Neural progenitor cell (in vitro differentiated cells): ENCODE measurements at regions not wholly inside any gene's neighbourhood (a gene's known extent, or its start where the extent isn't known, plus 50 kb on each side); places are given as distances from the start of the nearest gene placed in this dataset.

ENCODE experiments used
- CTCF ChIP-seq: fragments of 200-600 bp; sonication (generic); IDR thresholded peaks from 2 replicates; pipeline ENCODE4 v1.5.1; 2017; ENCODE audit warnings: antibody characterized with exemption, mild to moderate bottlenecking
- EZH2 ChIP-seq: fragments of 200-600 bp; sonication (generic); IDR thresholded peaks from 2 replicates; pipeline ENCODE4 v1.6.1; 2017; ENCODE audit warnings: antibody characterized with exemption, mild to moderate bottlenecking, moderate library complexity

- TF ChIP-seq CTCF (peak; percentile 15), EZH2 (no peak)
Observed at GRCh38 chr1:229710746-229711145, 84.7 kb downstream of the URB2 start.
